KMS-11 (cell line): ENCODE measurements at regions not wholly inside any gene's neighbourhood (a gene's known extent, or its start where the extent isn't known, plus 50 kb on each side); places are given as distances from the start of the nearest gene placed in this dataset.

Source experiments
- H2AFZ ChIP-seq: fragments of 200-600 bp; sonication (generic); 2 replicates; pipeline ENCODE4 v1.6.1; 2016; ENCODE audit warnings: antibody characterized with exemption, mixed run types, low read depth
- H3K27ac ChIP-seq: fragments of 200-600 bp; sonication (generic); 2 replicates; pipeline ENCODE4 v1.6.1; 2016; ENCODE audit warnings: mild to moderate bottlenecking, mixed run types
- H3K27me3 ChIP-seq: fragments of 200-600 bp; sonication (generic); 2 replicates; pipeline ENCODE4 v1.6.1; 2017; ENCODE audit warnings: mild to moderate bottlenecking, low read depth, mixed run types, moderate library complexity; ENCODE audit not compliant: insufficient read depth
- H3K36me3 ChIP-seq: fragments of 200-600 bp; sonication (generic); 2 replicates; pipeline ENCODE4 v1.6.1; 2017; ENCODE audit warnings: mild to moderate bottlenecking, mixed run types; ENCODE audit not compliant: insufficient read depth
- H3K4me1 ChIP-seq: fragments of 200-600 bp; sonication (generic); 2 replicates; pipeline ENCODE4 v1.6.1; 2016; ENCODE audit warnings: mild to moderate bottlenecking, low read depth, mixed run types; ENCODE audit not compliant: poor library complexity, severe bottlenecking
- H3K4me2 ChIP-seq: fragments of 200-600 bp; sonication (generic); 2 replicates; pipeline ENCODE4 v1.7.0; 2016; ENCODE audit warnings: mild to moderate bottlenecking, mixed run types
- H3K4me3 ChIP-seq: fragments of 200-600 bp; sonication (generic); IDR thresholded peaks from 2 replicates; pipeline ENCODE4 v1.6.1; 2017; ENCODE audit warnings: low read depth, low read length, mixed read lengths; ENCODE audit not compliant: insufficient read depth
- H3K79me2 ChIP-seq: fragments of 200-600 bp; sonication (generic); 2 replicates; pipeline ENCODE4 v1.6.1; 2016; ENCODE audit warnings: low read depth, mixed run types; ENCODE audit not compliant: insufficient read depth
- H3K9ac ChIP-seq: fragments of 200-600 bp; sonication (generic); 2 replicates; pipeline ENCODE4 v1.6.1; 2016; ENCODE audit warnings: mild to moderate bottlenecking, mixed run types
- H4K20me1 ChIP-seq: fragments of 200-600 bp; sonication (generic); 2 replicates; pipeline ENCODE4 v1.6.1; 2016; ENCODE audit warnings: mild to moderate bottlenecking, mixed run types; ENCODE audit not compliant: insufficient read depth
- TF ChIP-seq, protein P1 (sequence below): fragments of 200-600 bp; sonication (generic); conservative IDR thresholded peaks from 2 replicates; pipeline ENCODE4 v1.6.1; 2017; ENCODE audit warnings: low read depth, mild to moderate bottlenecking, antibody characterized with exemption, low read length, moderate library complexity, mixed read lengths

DNA sequence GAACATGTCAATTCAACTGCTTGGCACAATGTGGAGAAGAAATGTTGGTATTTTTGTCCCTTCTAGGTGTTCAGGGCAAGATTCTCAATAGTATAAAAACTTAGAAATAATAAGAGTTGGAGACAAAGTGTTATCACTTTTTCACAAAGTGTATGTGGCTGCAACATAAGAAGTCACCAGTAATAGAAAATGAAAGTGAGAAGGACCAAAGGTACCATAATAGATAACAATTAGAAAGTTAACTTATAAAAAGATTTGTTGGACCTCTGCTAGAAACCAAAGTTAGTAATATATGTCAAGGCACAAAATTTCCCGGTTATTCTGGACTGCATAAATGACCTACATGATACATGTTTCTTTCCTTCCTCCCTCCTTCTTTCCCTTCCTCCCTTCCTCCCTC is 1535.3 kb downstream of the EFNA5 start:
- Histone ChIP-seq H3K4me1 (peaks cover 42% of the 10 kb centered on the region), H3K9ac (no peak overlapping the region), H4K20me1 (no peaks in the 10 kb centered on the region), H3K27ac (no peak overlapping the region), H3K79me2 (no peaks in the 10 kb centered on the region), H3K36me3 (no peaks in the 10 kb centered on the region), H3K27me3 (no peaks in the 10 kb centered on the region), H3K4me3 (no peak overlapping the region), H2AFZ (no peak overlapping the region), H3K4me2 (peak overlapping the region; percentile 35)
- TF ChIP-seq, protein P1, sequence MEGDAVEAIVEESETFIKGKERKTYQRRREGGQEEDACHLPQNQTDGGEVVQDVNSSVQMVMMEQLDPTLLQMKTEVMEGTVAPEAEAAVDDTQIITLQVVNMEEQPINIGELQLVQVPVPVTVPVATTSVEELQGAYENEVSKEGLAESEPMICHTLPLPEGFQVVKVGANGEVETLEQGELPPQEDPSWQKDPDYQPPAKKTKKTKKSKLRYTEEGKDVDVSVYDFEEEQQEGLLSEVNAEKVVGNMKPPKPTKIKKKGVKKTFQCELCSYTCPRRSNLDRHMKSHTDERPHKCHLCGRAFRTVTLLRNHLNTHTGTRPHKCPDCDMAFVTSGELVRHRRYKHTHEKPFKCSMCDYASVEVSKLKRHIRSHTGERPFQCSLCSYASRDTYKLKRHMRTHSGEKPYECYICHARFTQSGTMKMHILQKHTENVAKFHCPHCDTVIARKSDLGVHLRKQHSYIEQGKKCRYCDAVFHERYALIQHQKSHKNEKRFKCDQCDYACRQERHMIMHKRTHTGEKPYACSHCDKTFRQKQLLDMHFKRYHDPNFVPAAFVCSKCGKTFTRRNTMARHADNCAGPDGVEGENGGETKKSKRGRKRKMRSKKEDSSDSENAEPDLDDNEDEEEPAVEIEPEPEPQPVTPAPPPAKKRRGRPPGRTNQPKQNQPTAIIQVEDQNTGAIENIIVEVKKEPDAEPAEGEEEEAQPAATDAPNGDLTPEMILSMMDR = no peak

DNA sequence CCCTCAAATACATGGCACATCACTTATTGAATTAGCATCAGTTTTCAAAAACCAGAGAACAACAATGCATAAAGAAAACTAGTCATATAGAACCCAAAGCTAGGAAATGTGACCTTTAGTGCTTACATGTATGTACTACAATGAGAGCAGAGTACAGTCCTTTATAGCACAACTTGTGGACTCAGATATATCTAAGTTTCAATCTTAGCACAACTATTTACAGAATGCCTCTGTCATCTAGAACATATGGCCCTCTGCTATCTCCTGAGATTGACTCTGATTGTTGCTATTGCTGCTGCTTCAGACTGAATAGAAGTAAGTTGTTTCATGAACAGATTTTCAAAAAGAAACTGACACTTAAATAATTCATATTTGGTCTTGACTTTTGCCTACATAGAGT is 1536.2 kb downstream of the EFNA5 start:
- Histone ChIP-seq H3K36me3 (no peaks in the 10 kb centered on the region), H2AFZ (no peak overlapping the region), H3K27ac (no peak overlapping the region), H3K9ac (no peak overlapping the region), H3K4me2 (peak overlapping the region; percentile 35; the same call in 1 of the 2 replicates), H4K20me1 (no peaks in the 10 kb centered on the region), H3K4me3 (no peak overlapping the region), H3K4me1 (peaks cover 50% of the 10 kb centered on the region), H3K79me2 (no peaks in the 10 kb centered on the region), H3K27me3 (no peaks in the 10 kb centered on the region)
- TF ChIP-seq, protein P1 = no peak

DNA sequence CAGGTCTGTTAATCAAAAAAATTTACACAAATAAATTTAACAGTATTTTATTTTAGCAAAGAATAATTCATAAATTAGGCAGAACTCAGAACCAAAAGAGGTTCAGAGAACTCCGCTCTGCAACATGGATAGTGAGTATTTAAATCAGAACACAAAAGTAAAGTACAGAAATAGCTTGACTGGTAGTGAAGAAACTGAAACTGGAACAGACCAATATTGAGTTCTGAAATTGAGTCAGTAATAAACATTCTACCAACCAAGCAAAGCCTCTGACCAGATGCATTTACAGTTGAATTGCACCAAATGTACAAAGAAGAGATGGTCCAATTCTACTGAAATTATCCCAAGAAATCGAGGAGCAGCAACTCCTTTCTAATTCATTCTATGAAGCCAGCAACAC is 1542.8 kb downstream of the EFNA5 start:
- TF ChIP-seq, protein P1 = no peak

DNA sequence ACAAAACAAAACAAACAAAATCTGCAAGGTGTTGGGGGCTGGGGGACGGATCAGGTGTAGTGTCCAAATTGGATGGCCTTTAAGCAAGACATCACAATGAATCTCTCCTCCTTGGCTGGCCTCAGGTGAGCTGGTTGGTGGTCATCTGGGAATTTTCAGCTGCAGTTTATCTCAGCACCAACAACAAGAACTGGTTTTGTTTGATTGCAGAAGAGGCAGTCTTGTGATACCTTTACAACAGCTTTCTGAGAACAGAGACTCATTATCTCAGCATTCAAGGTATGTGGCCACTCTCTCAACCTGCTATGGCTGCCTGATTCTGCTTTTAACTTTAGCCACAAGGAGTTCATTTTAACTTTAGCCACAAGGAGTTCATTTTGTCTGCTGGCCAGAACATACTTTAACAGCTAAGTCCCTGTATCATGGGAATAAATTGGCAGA is 1543.4 kb downstream of the EFNA5 start:
- Histone ChIP-seq H3K4me3 (no peak overlapping the region), H2AFZ (peak overlapping the region; percentile 35), H3K36me3 (no peaks in the 10 kb centered on the region)

More for the DNA sequence above, 1542.8 kb downstream of the EFNA5 start:
- Histone ChIP-seq H3K27ac (peak overlapping the region; percentile 95), H3K4me2 (peak overlapping the region; percentile 94), H3K9ac (peak overlapping the region; percentile 50), H3K36me3 (no peaks in the 10 kb centered on the region), H3K27me3 (no peaks in the 10 kb centered on the region), H3K79me2 (no peaks in the 10 kb centered on the region), H3K4me3 (no peak overlapping the region), H3K4me1 (peaks cover 50% of the 10 kb centered on the region), H4K20me1 (no peaks in the 10 kb centered on the region), H2AFZ (peak overlapping the region; percentile 35)

More for the DNA sequence above, 1543.4 kb downstream of the EFNA5 start:
- Histone ChIP-seq H4K20me1 (no peaks in the 10 kb centered on the region), H3K79me2 (no peaks in the 10 kb centered on the region), H3K27me3 (no peaks in the 10 kb centered on the region), H3K9ac (peak overlapping the region; percentile 50), H3K4me2 (peak overlapping the region; percentile 94), H3K4me1 (peaks cover 50% of the 10 kb centered on the region), H3K27ac (peak overlapping the region; percentile 95)
- TF ChIP-seq, protein P1 = no peak
